ENCODE measurements at regions not wholly inside any gene's neighbourhood (a gene's known extent, or its start where the extent isn't known, plus 50 kb on each side); places are given as distances from the start of the nearest gene placed in this dataset.

GRCh38 chr10:109282510-109282909 is 640.8 kb downstream of the XPNPEP1 start:
- Histone ChIP-seq H3K4me2 (no peak overlapping the region), H4K20me1 (ENCODE audit: insufficient read depth) (no peaks in the 10 kb centered on the region), H3K4me1 (replicated peaks; ENCODE audit: insufficient read depth) (no peaks in the 10 kb centered on the region), H2AFZ (no peak overlapping the region), H3K4me3 (no peak overlapping the region), H3K36me3 (ENCODE audit: low read depth) (no peaks in the 10 kb centered on the region), H3K9me3 (ENCODE audit: insufficient read depth, low read depth) (no peaks in the 10 kb centered on the region), H3K9me2 (ENCODE audit: insufficient read depth) (no peaks in the 10 kb centered on the region), H3K79me2 (ENCODE audit: low read depth) (no peaks in the 10 kb centered on the region), H3K27me3 (ENCODE audit: insufficient read depth, low read depth) (no peaks in the 10 kb centered on the region), H3K27ac (no peak overlapping the region), H3F3A (ENCODE audit: insufficient read depth, low read depth) (no peaks in the 10 kb centered on the region)
- CTCF ChIA-PET, result no interaction called here
- POLR2A ChIA-PET (ENCODE audit: unreplicated experiment), result no interaction called here
- no TSS peak for BruUV-seq (replicated peaks)
- no peak for DNase-seq
- TF ChIP-seq CTCF (conservative IDR thresholded peaks at IDR 0.05) (no peak), EZH2 (IDR thresholded peaks at IDR 0.05; ENCODE audit: low read depth) (no peak)
- intact Hi-C loops (cut with micrococcal nuclease; ENCODE audit: unreplicated experiment), result no loop called here

GRCh38 chr10:109281347-109281746 is 642.0 kb downstream of the XPNPEP1 start:
- H3K9me2 ChIP-seq (ENCODE audit: insufficient read depth), result no peaks in the 10 kb centered on the region
- no peak overlapping the region for H2AFZ ChIP-seq
- no peaks in the 10 kb centered on the region for H3F3A ChIP-seq (ENCODE audit: insufficient read depth, low read depth)
- no peaks in the 10 kb centered on the region for H3K36me3 ChIP-seq (ENCODE audit: low read depth)
- no peaks in the 10 kb centered on the region for H3K79me2 ChIP-seq (ENCODE audit: low read depth)
- no TSS peak for BruUV-seq (replicated peaks)
- no peaks in the 10 kb centered on the region for H3K4me1 ChIP-seq (replicated peaks; ENCODE audit: insufficient read depth)
- H3K27ac ChIP-seq, result no peak overlapping the region
- ChIA-PET POLR2A (ENCODE audit: unreplicated experiment) (no interaction called here), CTCF (no interaction called here)
- H3K27me3 ChIP-seq (ENCODE audit: insufficient read depth, low read depth), result no peaks in the 10 kb centered on the region
- no peak overlapping the region for H3K4me2 ChIP-seq
- no peaks in the 10 kb centered on the region for H4K20me1 ChIP-seq (ENCODE audit: insufficient read depth)
- no peak for DNase-seq
- H3K4me3 ChIP-seq, result no peak overlapping the region
- TF ChIP-seq CTCF (conservative IDR thresholded peaks at IDR 0.05) (no peak), EZH2 (IDR thresholded peaks at IDR 0.05; ENCODE audit: low read depth) (no peak)
- intact Hi-C loops (cut with micrococcal nuclease; ENCODE audit: unreplicated experiment), result no loop called here
- no peaks in the 10 kb centered on the region for H3K9me3 ChIP-seq (ENCODE audit: insufficient read depth, low read depth)

GRCh38 chr10:109280837-109281236 is 642.5 kb downstream of the XPNPEP1 start:
- H3K36me3 ChIP-seq (ENCODE audit: low read depth), result no peaks in the 10 kb centered on the region
- H3K27me3 ChIP-seq (ENCODE audit: insufficient read depth, low read depth), result no peaks in the 10 kb centered on the region
- no peaks in the 10 kb centered on the region for H3F3A ChIP-seq (ENCODE audit: insufficient read depth, low read depth)
- intact Hi-C loops (cut with micrococcal nuclease; ENCODE audit: unreplicated experiment), result no loop called here
- H3K79me2 ChIP-seq (ENCODE audit: low read depth), result no peaks in the 10 kb centered on the region
- BruUV-seq (replicated peaks), result no TSS peak
- H4K20me1 ChIP-seq (ENCODE audit: insufficient read depth), result no peaks in the 10 kb centered on the region
- H2AFZ ChIP-seq, result no peak overlapping the region
- no peak overlapping the region for H3K4me3 ChIP-seq
- ChIA-PET CTCF (no interaction called here), POLR2A (ENCODE audit: unreplicated experiment) (no interaction called here)
- no peak for TF ChIP-seq CTCF (conservative IDR thresholded peaks at IDR 0.05)
- no peak for TF ChIP-seq EZH2 (IDR thresholded peaks at IDR 0.05; ENCODE audit: low read depth)
- H3K4me2 ChIP-seq, result no peak overlapping the region
- H3K9me3 ChIP-seq (ENCODE audit: insufficient read depth, low read depth), result no peaks in the 10 kb centered on the region
- H3K27ac ChIP-seq, result no peak overlapping the region
- no peaks in the 10 kb centered on the region for H3K4me1 ChIP-seq (replicated peaks; ENCODE audit: insufficient read depth)
- DNase-seq, result no peak
- H3K9me2 ChIP-seq (ENCODE audit: insufficient read depth), result no peaks in the 10 kb centered on the region

Data from PC-9 (cell line).